HEK293 (cell line): ENCODE measurements at regions not wholly inside any gene's neighbourhood (a gene's known extent, or its start where the extent isn't known, plus 50 kb on each side); places are given as distances from the start of the nearest gene placed in this dataset.

Source experiments
- CTCF ChIA-PET: fragments of 350-600 bp; formaldehyde crosslinking; extraction: SDS; loops from one replicate; lab custom pipeline; 2021; ENCODE audit warnings: antibody characterized with exemption; lab: Yijun Ruan, JAX
- POLR2A ChIA-PET: fragments of 300-600 bp; formaldehyde crosslinking; extraction: SDS; loops from one replicate; lab custom pipeline; 2020; ENCODE audit warnings: antibody characterized with exemption, inconsistent platforms; lab: Yijun Ruan, JAX
- H3K27ac ChIP-seq: fragments of 200-500 bp; sonication (Bioruptor generic); 2 replicates; pipeline ENCODE4 v1.5.1; 2014; ENCODE audit warnings: low read depth, low read length, control low read depth, inconsistent platforms; ENCODE audit errors: extremely low read depth
- H3K36me3 ChIP-seq, 2 experiments: fragments of 200-500 bp in 1 of 2; sonication (Bioruptor generic) in 1 of 2; 1 replicate in 1 of 2; 2 replicates in 1 of 2; pipeline ENCODE4 v1.5.1; 2014 to 2017; ENCODE audit warnings: inconsistent platforms in 2 of 2, low read length in 2 of 2; ENCODE audit not compliant: control insufficient read depth in 2 of 2, insufficient read depth in 1 of 2
- H3K4me1 ChIP-seq: fragments of 200-500 bp; sonication (Bioruptor generic); 2 replicates; pipeline ENCODE4 v1.5.1; 2014; ENCODE audit warnings: mild to moderate bottlenecking, low read length, inconsistent platforms; ENCODE audit not compliant: control insufficient read depth, insufficient read depth
- H3K4me3 ChIP-seq: 2 replicates; pipeline ENCODE4 v1.5.1; 2011; ENCODE audit warnings: low read depth, mild to moderate bottlenecking, control low read depth, low read length, moderate library complexity
- H3K9me3 ChIP-seq: fragments of 200-500 bp; sonication (Bioruptor generic); 2 replicates; pipeline ENCODE4 v1.5.1; 2014; ENCODE audit warnings: low read depth, low read length, inconsistent platforms; ENCODE audit not compliant: control insufficient read depth, insufficient read depth
- PRDM1 ChIP-seq: fragments of 450-650 bp; formaldehyde crosslinking; IDR thresholded peaks from 2 replicates; pipeline ENCODE4; 2016; ENCODE audit warnings: missing biosample characterization, missing genetic modification characterization
- SP7 ChIP-seq: fragments of 450-650 bp; formaldehyde crosslinking; IDR thresholded peaks from 2 replicates; pipeline ENCODE4 v1.5.1; 2016; ENCODE audit warnings: missing biosample characterization, missing genetic modification characterization
- ZBTB48 ChIP-seq: fragments of 450-650 bp; formaldehyde crosslinking; IDR thresholded peaks from 2 replicates; pipeline ENCODE4 v1.5.1; 2016; ENCODE audit warnings: missing biosample characterization, missing genetic modification characterization
- ZBTB7A ChIP-seq: fragments of 450-650 bp; formaldehyde crosslinking; IDR thresholded peaks from 2 replicates; pipeline ENCODE4 v1.5.1; 2016; ENCODE audit warnings: low read depth, missing biosample characterization, missing genetic modification characterization
- ZNF140 ChIP-seq: fragments of 450-650 bp; formaldehyde crosslinking; IDR thresholded peaks from 2 replicates; pipeline ENCODE4 v1.5.1; 2016; ENCODE audit warnings: missing biosample characterization, missing genetic modification characterization
- ZNF146 ChIP-seq: fragments of 450-650 bp; formaldehyde crosslinking; IDR thresholded peaks from 2 replicates; pipeline ENCODE4 v1.5.1; 2016; ENCODE audit warnings: missing biosample characterization, missing genetic modification characterization
- ZNF239 ChIP-seq: fragments of 450-650 bp; formaldehyde crosslinking; IDR thresholded peaks from 2 replicates; pipeline ENCODE4 v1.5.1; 2016; ENCODE audit warnings: missing biosample characterization, missing genetic modification characterization
- ZNF324 ChIP-seq: fragments of 450-650 bp; formaldehyde crosslinking; IDR thresholded peaks from 2 replicates; pipeline ENCODE4 v1.5.1; 2016; ENCODE audit warnings: missing biosample characterization, missing genetic modification characterization
- ZNF391 ChIP-seq: fragments of 450-650 bp; formaldehyde crosslinking; IDR thresholded peaks from 2 replicates; pipeline ENCODE4 v1.5.1; 2016; ENCODE audit warnings: low read depth, missing biosample characterization, missing genetic modification characterization, borderline replicate concordance
- ZNF423 ChIP-seq: fragments of 450-650 bp; formaldehyde crosslinking; IDR thresholded peaks from 2 replicates; pipeline ENCODE4 v1.5.1; 2016; ENCODE audit warnings: missing biosample characterization, missing genetic modification characterization
- ZNF521 ChIP-seq: fragments of 450-650 bp; formaldehyde crosslinking; IDR thresholded peaks from 2 replicates; pipeline ENCODE4 v1.5.1; 2017; ENCODE audit warnings: missing biosample characterization, mild to moderate bottlenecking, missing genetic modification characterization
- ZNF626 ChIP-seq: fragments of 450-650 bp; sonication (Bioruptor Pico); formaldehyde crosslinking; IDR thresholded peaks from 2 replicates; pipeline ENCODE4 v1.5.1; 2018; ENCODE audit warnings: missing biosample characterization, missing genetic modification characterization, inconsistent platforms
- ZNF768 ChIP-seq: fragments of 450-650 bp; formaldehyde crosslinking; IDR thresholded peaks from 2 replicates; pipeline ENCODE4 v1.5.1; 2018; ENCODE audit warnings: missing biosample characterization, mild to moderate bottlenecking, missing genetic modification characterization
- TF ChIP-seq, protein P1 (sequence below): fragments of 450-650 bp; formaldehyde crosslinking; IDR thresholded peaks from 2 replicates; pipeline ENCODE4 v1.5.1; 2016; ENCODE audit warnings: missing biosample characterization, missing genetic modification characterization
- TF ChIP-seq, protein P2 (sequence below): fragments of 450-650 bp; formaldehyde crosslinking; IDR thresholded peaks from 2 replicates; pipeline ENCODE4 v1.5.1; 2017; ENCODE audit warnings: missing biosample characterization, missing genetic modification characterization
- TF ChIP-seq, protein P3 (sequence below): fragments of 450-650 bp; formaldehyde crosslinking; IDR thresholded peaks from 2 replicates; pipeline ENCODE4 v1.5.1; 2016; ENCODE audit warnings: missing biosample characterization, missing genetic modification characterization
- TF ChIP-seq, protein P4 (sequence below): fragments of 450-650 bp; formaldehyde crosslinking; conservative IDR thresholded peaks from 2 replicates; pipeline ENCODE4 v1.5.1; 2016; ENCODE audit warnings: low read depth, missing biosample characterization, missing genetic modification characterization

GRCh38 chr15:94535298-94536048 lies 304.1 kb downstream of the MCTP2 start:
- no peaks in the 10 kb centered on the region for H3K4me1 ChIP-seq
- ChIA-PET CTCF (no interaction called here), POLR2A (no interaction called here)
- H3K9me3 ChIP-seq: no peaks in the 10 kb centered on the region
- no peak overlapping the region for H3K27ac ChIP-seq
- no peaks in the 10 kb centered on the region for H3K36me3 ChIP-seq
- TF ChIP-seq, protein P1, sequence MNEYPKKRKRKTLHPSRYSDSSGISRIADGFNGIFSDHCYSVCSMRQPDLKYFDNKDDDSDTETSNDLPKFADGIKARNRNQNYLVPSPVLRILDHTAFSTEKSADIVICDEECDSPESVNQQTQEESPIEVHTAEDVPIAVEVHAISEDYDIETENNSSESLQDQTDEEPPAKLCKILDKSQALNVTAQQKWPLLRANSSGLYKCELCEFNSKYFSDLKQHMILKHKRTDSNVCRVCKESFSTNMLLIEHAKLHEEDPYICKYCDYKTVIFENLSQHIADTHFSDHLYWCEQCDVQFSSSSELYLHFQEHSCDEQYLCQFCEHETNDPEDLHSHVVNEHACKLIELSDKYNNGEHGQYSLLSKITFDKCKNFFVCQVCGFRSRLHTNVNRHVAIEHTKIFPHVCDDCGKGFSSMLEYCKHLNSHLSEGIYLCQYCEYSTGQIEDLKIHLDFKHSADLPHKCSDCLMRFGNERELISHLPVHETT (tag by site-specific recombination): no peak
- no peak for TF ChIP-seq ZNF324
- TF ChIP-seq ZNF521: no peak
- no peak for TF ChIP-seq SP7 (tag by site-specific recombination)
- no peak for TF ChIP-seq ZNF140 (tag by site-specific recombination)
- TF ChIP-seq, protein P2, sequence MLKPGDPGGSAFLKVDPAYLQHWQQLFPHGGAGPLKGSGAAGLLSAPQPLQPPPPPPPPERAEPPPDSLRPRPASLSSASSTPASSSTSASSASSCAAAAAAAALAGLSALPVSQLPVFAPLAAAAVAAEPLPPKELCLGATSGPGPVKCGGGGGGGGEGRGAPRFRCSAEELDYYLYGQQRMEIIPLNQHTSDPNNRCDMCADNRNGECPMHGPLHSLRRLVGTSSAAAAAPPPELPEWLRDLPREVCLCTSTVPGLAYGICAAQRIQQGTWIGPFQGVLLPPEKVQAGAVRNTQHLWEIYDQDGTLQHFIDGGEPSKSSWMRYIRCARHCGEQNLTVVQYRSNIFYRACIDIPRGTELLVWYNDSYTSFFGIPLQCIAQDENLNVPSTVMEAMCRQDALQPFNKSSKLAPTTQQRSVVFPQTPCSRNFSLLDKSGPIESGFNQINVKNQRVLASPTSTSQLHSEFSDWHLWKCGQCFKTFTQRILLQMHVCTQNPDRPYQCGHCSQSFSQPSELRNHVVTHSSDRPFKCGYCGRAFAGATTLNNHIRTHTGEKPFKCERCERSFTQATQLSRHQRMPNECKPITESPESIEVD (tag by site-specific recombination): no peak
- TF ChIP-seq ZBTB48 (tag by site-specific recombination): no peak
- no peak for TF ChIP-seq ZNF146 (tag by site-specific recombination)
- no peak for TF ChIP-seq ZNF626 (tag by site-specific recombination)
- no peak for TF ChIP-seq PRDM1 (tag by site-specific recombination)
- no peak overlapping the region for H3K4me3 ChIP-seq

DNA sequence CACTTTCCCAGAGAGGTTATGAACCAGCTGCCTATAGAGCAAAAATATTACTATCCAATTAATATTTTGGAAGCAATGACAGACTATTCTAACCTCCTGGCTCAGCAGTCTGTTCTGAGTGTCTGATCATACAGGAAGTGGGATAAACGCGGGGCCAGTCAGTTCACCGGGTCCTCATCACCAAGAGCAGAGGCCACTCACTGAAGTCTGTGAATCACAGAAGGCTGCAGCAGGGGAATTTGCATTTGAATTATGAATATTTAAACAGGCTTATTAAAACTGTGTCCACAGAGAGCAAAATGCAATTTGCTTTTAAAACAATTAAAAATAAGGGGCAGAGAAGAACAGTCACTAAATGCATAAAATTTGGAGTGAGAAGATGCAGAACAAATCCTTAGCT lies 305.2 kb downstream of the MCTP2 start:
- CTCF ChIA-PET: interaction anchor here (0.5 to 1.5 kb wide), 2 partner anchors 11 to 129 kb away, joined by 3 to 4 read pairs; no protein-coding TSS in a partner anchor
- Histone ChIP-seq H3K4me1 (no peaks in the 10 kb centered on the region), H3K9me3 (no peaks in the 10 kb centered on the region), H3K4me3 (no peak overlapping the region), H3K27ac (no peak overlapping the region), H3K36me3 (no peaks in the 10 kb centered on the region)
- TF ChIP-seq ZNF423 (tag by site-specific recombination) (no peak), ZNF768 (tag by site-specific recombination) (no peak), ZBTB7A (tag by site-specific recombination) (no peak), ZNF391 (no peak), ZNF239 (tag by site-specific recombination) (no peak)
- TF ChIP-seq, protein P3, sequence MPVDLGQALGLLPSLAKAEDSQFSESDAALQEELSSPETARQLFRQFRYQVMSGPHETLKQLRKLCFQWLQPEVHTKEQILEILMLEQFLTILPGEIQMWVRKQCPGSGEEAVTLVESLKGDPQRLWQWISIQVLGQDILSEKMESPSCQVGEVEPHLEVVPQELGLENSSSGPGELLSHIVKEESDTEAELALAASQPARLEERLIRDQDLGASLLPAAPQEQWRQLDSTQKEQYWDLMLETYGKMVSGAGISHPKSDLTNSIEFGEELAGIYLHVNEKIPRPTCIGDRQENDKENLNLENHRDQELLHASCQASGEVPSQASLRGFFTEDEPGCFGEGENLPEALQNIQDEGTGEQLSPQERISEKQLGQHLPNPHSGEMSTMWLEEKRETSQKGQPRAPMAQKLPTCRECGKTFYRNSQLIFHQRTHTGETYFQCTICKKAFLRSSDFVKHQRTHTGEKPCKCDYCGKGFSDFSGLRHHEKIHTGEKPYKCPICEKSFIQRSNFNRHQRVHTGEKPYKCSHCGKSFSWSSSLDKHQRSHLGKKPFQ (tag by site-specific recombination): no peak
- TF ChIP-seq, protein P4, sequence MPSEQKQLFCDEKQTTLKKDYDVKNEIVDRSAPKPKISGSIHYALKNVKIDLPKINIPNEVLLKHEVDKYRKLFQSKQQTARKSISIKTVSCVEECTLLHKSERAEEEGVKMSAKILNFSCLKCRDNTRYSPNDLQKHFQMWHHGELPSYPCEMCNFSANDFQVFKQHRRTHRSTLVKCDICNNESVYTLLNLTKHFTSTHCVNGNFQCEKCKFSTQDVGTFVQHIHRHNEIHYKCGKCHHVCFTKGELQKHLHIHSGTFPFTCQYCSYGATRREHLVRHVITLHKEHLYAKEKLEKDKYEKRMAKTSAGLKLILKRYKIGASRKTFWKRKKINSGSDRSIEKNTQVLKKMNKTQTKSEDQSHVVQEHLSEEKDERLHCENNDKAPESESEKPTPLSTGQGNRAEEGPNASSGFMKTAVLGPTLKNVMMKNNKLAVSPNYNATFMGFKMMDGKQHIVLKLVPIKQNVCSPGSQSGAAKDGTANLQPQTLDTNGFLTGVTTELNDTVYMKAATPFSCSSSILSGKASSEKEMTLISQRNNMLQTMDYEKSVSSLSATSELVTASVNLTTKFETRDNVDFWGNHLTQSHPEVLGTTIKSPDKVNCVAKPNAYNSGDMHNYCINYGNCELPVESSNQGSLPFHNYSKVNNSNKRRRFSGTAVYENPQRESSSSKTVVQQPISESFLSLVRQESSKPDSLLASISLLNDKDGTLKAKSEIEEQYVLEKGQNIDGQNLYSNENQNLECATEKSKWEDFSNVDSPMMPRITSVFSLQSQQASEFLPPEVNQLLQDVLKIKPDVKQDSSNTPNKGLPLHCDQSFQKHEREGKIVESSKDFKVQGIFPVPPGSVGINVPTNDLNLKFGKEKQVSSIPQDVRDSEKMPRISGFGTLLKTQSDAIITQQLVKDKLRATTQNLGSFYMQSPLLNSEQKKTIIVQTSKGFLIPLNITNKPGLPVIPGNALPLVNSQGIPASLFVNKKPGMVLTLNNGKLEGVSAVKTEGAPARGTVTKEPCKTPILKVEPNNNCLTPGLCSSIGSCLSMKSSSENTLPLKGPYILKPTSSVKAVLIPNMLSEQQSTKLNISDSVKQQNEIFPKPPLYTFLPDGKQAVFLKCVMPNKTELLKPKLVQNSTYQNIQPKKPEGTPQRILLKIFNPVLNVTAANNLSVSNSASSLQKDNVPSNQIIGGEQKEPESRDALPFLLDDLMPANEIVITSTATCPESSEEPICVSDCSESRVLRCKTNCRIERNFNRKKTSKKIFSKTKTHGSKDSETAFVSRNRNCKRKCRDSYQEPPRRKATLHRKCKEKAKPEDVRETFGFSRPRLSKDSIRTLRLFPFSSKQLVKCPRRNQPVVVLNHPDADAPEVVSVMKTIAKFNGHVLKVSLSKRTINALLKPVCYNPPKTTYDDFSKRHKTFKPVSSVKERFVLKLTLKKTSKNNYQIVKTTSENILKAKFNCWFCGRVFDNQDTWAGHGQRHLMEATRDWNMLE (tag by site-specific recombination): no peak
- POLR2A ChIA-PET: no interaction called here
